GM19455 (cell line): ENCODE measurements at regions not wholly inside any gene's neighbourhood (a gene's known extent, or its start where the extent isn't known, plus 50 kb on each side); places are given as distances from the start of the nearest gene placed in this dataset.
"Not testable (repeated sequence)": the region's sequence is repeated elsewhere in the genome, so short reads cannot be mapped to it uniquely, and the experiment has no call there.

Experiments
- ATAC-seq: cut with Tn5 transposase; IDR thresholded peaks from one replicate; pipeline ENCODE4 v1.9.1; 2021; ENCODE audit not compliant: unreplicated experiment

- no peak for ATAC-seq
Measured at GRCh38 chr2:124967325-124967724, 942.2 kb downstream of the CNTNAP5 start.

- ATAC-seq = no peak
Measured at GRCh38 chr2:124970030-124970429, 944.9 kb downstream of the CNTNAP5 start.

- ATAC-seq = no peak
Measured at GRCh38 chr2:124973396-124973795, 948.3 kb downstream of the CNTNAP5 start.

GRCh38 chr2:124975224-124975623 lies 950.1 kb downstream of the CNTNAP5 start:
- no peak for ATAC-seq

- no peak for ATAC-seq
Measured at GRCh38 chr2:124975648-124976047, 950.6 kb downstream of the CNTNAP5 start.

GRCh38 chr2:124978597-124978996 lies 953.5 kb downstream of the CNTNAP5 start:
- no peak for ATAC-seq

- no peak for ATAC-seq
Measured at GRCh38 chr2:124983595-124983994, 958.5 kb downstream of the CNTNAP5 start.

GRCh38 chr2:124985270-124985669 lies 960.2 kb downstream of the CNTNAP5 start:
- ATAC-seq = no peak

GRCh38 chr2:124986136-124986535 lies 961.0 kb downstream of the CNTNAP5 start:
- no peak for ATAC-seq

GRCh38 chr2:124986870-124987269 lies 961.8 kb downstream of the CNTNAP5 start:
- not testable (repeated sequence) for ATAC-seq

GRCh38 chr2:124987436-124987835 lies 962.3 kb downstream of the CNTNAP5 start:
- ATAC-seq = not testable (repeated sequence)

GRCh38 chr2:124988111-124988510 lies 963.0 kb downstream of the CNTNAP5 start:
- ATAC-seq = no peak

- no peak for ATAC-seq
Measured at GRCh38 chr2:124988794-124989193, 963.7 kb downstream of the CNTNAP5 start.

- no peak for ATAC-seq
Measured at GRCh38 chr2:124993809-124994208, 968.7 kb downstream of the CNTNAP5 start.

- no peak for ATAC-seq
Measured at GRCh38 chr2:124995185-124995912, 970.3 kb downstream of the CNTNAP5 start.

GRCh38 chr2:124996406-124996805 lies 971.3 kb downstream of the CNTNAP5 start:
- no peak for ATAC-seq

- ATAC-seq = no peak
Measured at GRCh38 chr2:124999906-125000305, 974.8 kb downstream of the CNTNAP5 start.

GRCh38 chr2:125004106-125004800 lies 979.2 kb downstream of the CNTNAP5 start:
- no peak for ATAC-seq

- no peak for ATAC-seq
Measured at GRCh38 chr2:125006676-125007075, 981.6 kb downstream of the CNTNAP5 start.

GRCh38 chr2:125028721-125029120 lies 1003.6 kb downstream of the CNTNAP5 start:
- ATAC-seq = not testable (repeated sequence)

- ATAC-seq = no peak
Measured at GRCh38 chr2:125033871-125034270, 1008.8 kb downstream of the CNTNAP5 start.

GRCh38 chr2:125037135-125037653 lies 1012.1 kb downstream of the CNTNAP5 start:
- no peak for ATAC-seq
